ENCODE measurements at regions not wholly inside any gene's neighbourhood (a gene's known extent, or its start where the extent isn't known, plus 50 kb on each side); places are given as distances from the start of the nearest gene placed in this dataset.
"Not testable (repeated sequence)": the region's sequence is repeated elsewhere in the genome, so short reads cannot be mapped to it uniquely, and the experiment has no call there.

DNA sequence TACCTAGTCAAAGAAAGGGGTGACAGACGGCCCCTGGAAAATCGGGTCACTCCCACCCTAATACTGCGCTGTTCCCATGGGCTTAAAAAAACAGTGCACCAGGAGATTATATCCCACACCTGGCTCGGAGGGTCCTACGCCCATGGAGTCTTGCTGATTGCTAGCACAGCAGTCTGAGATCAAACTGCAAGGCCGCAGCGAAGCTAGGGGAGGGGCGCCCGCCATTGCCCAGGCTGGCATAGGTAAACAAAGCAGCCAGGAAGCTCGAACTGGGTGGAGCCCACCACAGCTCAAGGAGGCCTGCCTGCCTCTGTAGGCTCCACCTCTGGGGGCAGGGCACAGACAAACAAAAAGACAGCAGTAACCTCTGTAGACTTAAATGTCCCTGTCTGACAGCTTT lies 292.9 kb downstream of the SMAD2 start:
- TF ChIP-seq, protein P1, sequence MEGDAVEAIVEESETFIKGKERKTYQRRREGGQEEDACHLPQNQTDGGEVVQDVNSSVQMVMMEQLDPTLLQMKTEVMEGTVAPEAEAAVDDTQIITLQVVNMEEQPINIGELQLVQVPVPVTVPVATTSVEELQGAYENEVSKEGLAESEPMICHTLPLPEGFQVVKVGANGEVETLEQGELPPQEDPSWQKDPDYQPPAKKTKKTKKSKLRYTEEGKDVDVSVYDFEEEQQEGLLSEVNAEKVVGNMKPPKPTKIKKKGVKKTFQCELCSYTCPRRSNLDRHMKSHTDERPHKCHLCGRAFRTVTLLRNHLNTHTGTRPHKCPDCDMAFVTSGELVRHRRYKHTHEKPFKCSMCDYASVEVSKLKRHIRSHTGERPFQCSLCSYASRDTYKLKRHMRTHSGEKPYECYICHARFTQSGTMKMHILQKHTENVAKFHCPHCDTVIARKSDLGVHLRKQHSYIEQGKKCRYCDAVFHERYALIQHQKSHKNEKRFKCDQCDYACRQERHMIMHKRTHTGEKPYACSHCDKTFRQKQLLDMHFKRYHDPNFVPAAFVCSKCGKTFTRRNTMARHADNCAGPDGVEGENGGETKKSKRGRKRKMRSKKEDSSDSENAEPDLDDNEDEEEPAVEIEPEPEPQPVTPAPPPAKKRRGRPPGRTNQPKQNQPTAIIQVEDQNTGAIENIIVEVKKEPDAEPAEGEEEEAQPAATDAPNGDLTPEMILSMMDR (IDR thresholded peaks at IDR 0.05): not testable (repeated sequence)
- not testable (repeated sequence) for TF ChIP-seq POLR2AphosphoS5 (IDR thresholded peaks at IDR 0.05; ENCODE audit: low read depth, low read length); TCF7L2 (IDR thresholded peaks at IDR 0.05; ENCODE audit: low read depth, low read length); SIN3A (IDR thresholded peaks at IDR 0.05; ENCODE audit: borderline replicate concordance, insufficient read depth, low read depth, low read length)
- TF ChIP-seq, protein P2, sequence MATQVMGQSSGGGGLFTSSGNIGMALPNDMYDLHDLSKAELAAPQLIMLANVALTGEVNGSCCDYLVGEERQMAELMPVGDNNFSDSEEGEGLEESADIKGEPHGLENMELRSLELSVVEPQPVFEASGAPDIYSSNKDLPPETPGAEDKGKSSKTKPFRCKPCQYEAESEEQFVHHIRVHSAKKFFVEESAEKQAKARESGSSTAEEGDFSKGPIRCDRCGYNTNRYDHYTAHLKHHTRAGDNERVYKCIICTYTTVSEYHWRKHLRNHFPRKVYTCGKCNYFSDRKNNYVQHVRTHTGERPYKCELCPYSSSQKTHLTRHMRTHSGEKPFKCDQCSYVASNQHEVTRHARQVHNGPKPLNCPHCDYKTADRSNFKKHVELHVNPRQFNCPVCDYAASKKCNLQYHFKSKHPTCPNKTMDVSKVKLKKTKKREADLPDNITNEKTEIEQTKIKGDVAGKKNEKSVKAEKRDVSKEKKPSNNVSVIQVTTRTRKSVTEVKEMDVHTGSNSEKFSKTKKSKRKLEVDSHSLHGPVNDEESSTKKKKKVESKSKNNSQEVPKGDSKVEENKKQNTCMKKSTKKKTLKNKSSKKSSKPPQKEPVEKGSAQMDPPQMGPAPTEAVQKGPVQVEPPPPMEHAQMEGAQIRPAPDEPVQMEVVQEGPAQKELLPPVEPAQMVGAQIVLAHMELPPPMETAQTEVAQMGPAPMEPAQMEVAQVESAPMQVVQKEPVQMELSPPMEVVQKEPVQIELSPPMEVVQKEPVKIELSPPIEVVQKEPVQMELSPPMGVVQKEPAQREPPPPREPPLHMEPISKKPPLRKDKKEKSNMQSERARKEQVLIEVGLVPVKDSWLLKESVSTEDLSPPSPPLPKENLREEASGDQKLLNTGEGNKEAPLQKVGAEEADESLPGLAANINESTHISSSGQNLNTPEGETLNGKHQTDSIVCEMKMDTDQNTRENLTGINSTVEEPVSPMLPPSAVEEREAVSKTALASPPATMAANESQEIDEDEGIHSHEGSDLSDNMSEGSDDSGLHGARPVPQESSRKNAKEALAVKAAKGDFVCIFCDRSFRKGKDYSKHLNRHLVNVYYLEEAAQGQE (IDR thresholded peaks at IDR 0.05; ENCODE audit: insufficient read depth in 1 of 2, low read depth in 2 of 2, low read length in 1 of 2): not testable (repeated sequence)

All from Panc1 (cell line).